IgD-negative memory B cell (primary cell): ENCODE measurements at regions not wholly inside any gene's neighbourhood (a gene's known extent, or its start where the extent isn't known, plus 50 kb on each side); places are given as distances from the start of the nearest gene placed in this dataset.

Experiments
- H3K27ac Mint-ChIP-seq, 3 donors: one replicate each; pipeline ENCODE4 v1.8.0; 2020 to 2022; ENCODE audit warnings: mild to moderate bottlenecking in 3 of 3, mixed read lengths in 3 of 3, moderate library complexity in 1 of 3
- H3K27me3 Mint-ChIP-seq: one replicate; pipeline ENCODE4 v1.8.0; 2021; ENCODE audit warnings: mixed read lengths
- H3K36me3 Mint-ChIP-seq: one replicate; pipeline ENCODE4 v1.8.0; 2020; ENCODE audit warnings: mild to moderate bottlenecking, mixed read lengths
- H3K4me1 Mint-ChIP-seq, 3 donors: one replicate each; pipeline ENCODE4 v1.8.0; 2020 to 2022; ENCODE audit warnings: mixed read lengths in 3 of 3, mild to moderate bottlenecking in 1 of 3
- H3K4me3 Mint-ChIP-seq, 4 donors: one replicate each; pipeline ENCODE4 v1.8.0; 2020 to 2022; ENCODE audit warnings: mild to moderate bottlenecking in 4 of 4, mixed read lengths in 4 of 4, moderate library complexity in 3 of 4
- H3K9me3 Mint-ChIP-seq, 3 donors: one replicate each; pipeline ENCODE4 v1.8.0; 2020 to 2021; ENCODE audit warnings: mixed read lengths in 3 of 3, mild to moderate bottlenecking in 1 of 3

DNA sequence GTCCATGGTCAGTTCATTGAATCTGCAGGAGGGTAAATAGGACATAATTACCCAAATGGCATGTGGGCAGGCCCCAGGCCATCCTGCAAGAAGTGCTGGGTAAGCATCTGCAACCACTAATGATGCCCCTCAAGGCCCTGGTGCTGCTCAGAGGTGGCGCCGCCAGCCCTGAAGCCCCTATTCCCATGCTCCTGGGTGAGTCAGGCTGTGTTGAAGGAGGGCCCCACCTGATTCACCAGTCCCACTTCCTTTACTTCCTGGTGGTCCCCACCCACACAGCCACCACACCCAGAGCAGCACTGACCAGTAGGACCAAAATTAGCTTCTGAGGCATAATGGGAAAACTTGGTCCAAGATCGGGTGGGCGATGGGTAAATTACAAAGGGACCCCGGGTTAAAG, 120.4 kb upstream of the SPRY4 start:
- Mint-ChIP-seq H3K4me1 (peaks cover 0 to 2% (median 0%) of the 10 kb centered on the region in 3 donors), H3K27ac (no peak overlapping the region), H3K27me3 (peaks cover 6% of the 10 kb centered on the region), H3K36me3 (no peaks in the 10 kb centered on the region), H3K9me3 (peaks cover 0 to 9% (median 1%) of the 10 kb centered on the region in 3 donors), H3K4me3 (no peak overlapping the region)

- Mint-ChIP-seq H3K4me3 (no peak overlapping the region), H3K27ac (no peak overlapping the region), H3K36me3 (peaks cover 2% of the 10 kb centered on the region), H3K4me1 (peaks cover 0 to 8% (median 2%) of the 10 kb centered on the region in 3 donors), H3K27me3 (peaks cover 14% of the 10 kb centered on the region), H3K9me3 (no peaks in the 10 kb centered on the region)
These were observed 116.8 kb upstream of the SPRY4 start for GRCh38 chr5:142441616-142442015.

DNA sequence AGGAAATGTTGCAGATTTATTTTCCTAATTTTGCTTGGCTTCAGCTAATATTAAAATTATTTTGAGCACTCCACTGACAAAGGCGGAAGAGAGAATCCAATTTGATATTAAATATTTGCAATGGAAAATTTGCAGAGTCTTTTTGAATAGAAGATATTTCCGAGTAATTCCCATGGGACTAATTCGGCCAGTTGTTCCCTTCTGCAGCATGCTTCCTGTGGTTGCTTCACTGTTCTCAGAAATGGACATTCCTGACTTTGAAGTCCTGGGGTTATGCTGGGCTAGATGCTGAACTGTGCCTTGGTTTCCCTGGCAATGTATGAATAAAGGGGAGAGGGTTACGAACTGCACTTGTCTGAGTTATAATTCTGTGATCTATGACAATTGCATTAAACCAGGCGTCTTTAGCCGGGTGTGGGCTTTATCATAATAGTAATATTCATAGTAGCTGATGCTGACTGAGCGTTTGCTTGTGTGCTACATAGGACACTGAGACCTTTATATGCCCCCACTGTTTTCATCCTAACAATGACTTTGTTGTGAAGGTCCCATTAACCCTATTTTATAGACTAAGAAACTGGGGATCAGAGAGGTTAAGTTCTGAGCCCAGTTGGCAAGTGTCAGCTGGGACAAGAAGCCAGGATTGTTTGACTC, 114.5 kb upstream of the SPRY4 start:
- Mint-ChIP-seq H3K4me1 (peaks cover 0 to 8% (median 2%) of the 10 kb centered on the region in 3 donors), H3K36me3 (peaks cover 2% of the 10 kb centered on the region), H3K27me3 (peaks cover 14% of the 10 kb centered on the region), H3K4me3 (no peak overlapping the region), H3K9me3 (no peaks in the 10 kb centered on the region), H3K27ac (no peak overlapping the region)

DNA sequence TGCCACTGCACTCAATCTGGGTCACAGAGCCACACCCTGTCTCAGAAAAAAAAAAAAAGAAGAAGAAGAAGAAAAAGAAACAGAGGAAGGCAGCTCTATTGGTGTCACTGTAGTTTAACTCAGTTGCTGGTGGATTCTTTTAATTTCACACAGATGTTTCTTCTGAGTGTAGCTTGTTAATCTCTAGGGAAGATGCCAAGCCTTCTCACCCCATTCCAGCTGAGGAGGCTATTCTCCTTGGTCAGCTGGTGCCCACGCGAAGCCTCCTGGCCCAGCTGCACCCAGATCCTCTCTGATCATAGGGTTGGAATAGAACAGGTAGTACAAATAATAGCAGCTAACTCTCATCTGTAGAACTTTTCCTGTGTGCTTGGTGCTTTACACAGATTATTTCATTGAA, 113.8 kb upstream of the SPRY4 start:
- no peak overlapping the region for H3K27ac Mint-ChIP-seq
- peaks cover 14% of the 10 kb centered on the region for H3K27me3 Mint-ChIP-seq
- H3K36me3 Mint-ChIP-seq: peaks cover 2% of the 10 kb centered on the region
- H3K9me3 Mint-ChIP-seq: no peaks in the 10 kb centered on the region
- H3K4me1 Mint-ChIP-seq: peaks cover 0 to 8% (median 2%) of the 10 kb centered on the region in 3 donors
- no peak overlapping the region for H3K4me3 Mint-ChIP-seq

- Mint-ChIP-seq H3K36me3 (peaks cover 2% of the 10 kb centered on the region), H3K4me1 (peaks cover 3 to 14% (median 8%) of the 10 kb centered on the region in 3 donors), H3K9me3 (no peaks in the 10 kb centered on the region), H3K4me3 (no peak overlapping the region), H3K27me3 (peaks cover 18% of the 10 kb centered on the region), H3K27ac (no peak overlapping the region)
These were observed 112.7 kb upstream of the SPRY4 start for GRCh38 chr5:142437563-142437962.

DNA sequence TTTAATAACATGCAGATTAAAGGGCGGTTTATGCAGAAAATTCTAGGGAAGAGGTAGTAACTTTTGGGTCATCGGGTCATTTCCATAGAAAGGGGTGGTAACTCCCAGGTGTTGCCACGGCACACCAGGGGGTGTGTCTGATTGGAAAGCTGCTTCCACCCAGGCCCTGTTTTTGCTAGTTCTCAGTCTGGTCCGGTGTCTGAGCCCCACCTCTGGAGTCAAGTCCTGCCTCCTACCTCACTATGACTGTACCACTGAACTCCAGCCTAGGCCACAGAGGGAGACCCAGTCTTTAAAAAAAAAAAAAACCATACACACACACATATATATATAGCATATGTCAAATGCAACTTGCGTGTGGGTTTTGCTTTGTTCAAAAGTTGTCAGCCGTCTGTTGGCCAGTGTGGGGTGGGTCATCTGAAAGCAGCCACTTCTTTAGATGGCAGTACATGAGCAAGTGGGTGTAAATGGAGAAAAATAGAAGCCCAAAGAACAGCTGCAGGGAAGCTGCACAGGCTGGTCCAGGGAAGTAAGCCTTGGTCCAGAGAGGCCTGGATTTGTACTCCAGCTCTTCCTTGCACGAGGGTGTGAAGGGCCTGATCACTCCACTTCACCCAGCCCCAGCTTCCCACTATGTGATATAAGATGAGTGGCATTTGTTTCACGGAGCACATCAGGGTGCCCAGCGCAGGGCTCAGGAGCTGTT, 110.7 kb upstream of the SPRY4 start:
- Mint-ChIP-seq H3K9me3 (no peaks in the 10 kb centered on the region), H3K36me3 (peaks cover 2% of the 10 kb centered on the region), H3K27me3 (peaks cover 23% of the 10 kb centered on the region), H3K4me3 (no peak overlapping the region), H3K4me1 (peaks cover 3 to 17% (median 8%) of the 10 kb centered on the region in 3 donors), H3K27ac (no peak overlapping the region)

DNA sequence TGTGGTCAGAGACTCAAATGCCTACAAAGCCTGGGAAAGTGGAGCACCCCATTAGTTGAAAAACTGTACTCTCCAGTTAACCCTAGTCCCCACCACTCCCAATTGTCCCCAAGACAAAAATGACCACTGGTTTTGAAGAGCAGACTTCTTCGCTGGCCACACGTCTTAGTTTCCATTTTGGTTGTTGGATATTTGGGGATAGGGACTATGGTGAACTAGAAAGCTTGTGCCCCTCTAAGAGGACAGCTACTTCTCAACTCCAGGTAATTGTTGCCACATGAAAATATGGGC, 109.4 kb upstream of the SPRY4 start:
- no peak overlapping the region for H3K4me3 Mint-ChIP-seq

DNA sequence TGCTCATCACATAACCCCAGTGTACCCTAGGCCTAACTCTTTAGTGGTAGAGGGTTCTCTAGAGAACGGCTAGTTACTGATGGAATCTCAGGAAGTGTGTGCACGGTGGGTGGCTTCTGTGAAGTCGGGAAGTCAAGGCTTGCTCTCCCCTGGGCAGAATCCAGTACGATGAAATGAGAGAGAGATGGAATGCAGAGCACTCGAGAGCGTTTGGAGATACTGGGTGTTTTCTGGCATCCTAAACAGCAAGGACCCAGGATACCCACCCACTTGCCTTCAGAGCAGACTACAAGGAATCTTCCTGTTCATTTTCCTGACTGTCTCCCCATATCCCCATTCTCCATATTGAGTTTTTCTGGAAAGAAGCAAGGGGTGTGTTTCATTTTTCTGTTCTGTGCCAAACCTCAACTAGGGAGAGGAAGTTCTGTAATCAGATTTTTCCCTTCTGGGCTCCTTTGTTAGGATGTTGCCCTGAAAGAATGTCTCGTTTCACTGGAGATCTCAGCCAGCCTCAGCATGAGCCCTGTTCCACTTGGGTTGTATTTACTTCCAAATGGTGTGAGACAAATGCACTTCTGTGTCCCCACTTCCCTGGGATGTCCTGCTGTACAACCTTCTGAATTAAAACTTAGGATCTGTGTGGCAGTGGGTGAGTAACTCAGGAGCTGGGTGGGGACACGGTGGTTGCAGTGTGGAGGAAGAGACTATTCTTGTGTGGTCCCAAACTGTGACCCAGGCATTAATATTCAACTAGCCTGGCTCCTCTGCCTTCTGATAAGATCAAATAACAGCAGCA, 108.9 kb upstream of the SPRY4 start:
- peaks cover 2% of the 10 kb centered on the region for H3K36me3 Mint-ChIP-seq
- no peak overlapping the region for H3K4me3 Mint-ChIP-seq
- H3K9me3 Mint-ChIP-seq: no peaks in the 10 kb centered on the region
- no peak overlapping the region for H3K27ac Mint-ChIP-seq
- H3K27me3 Mint-ChIP-seq: peaks cover 18% of the 10 kb centered on the region
- H3K4me1 Mint-ChIP-seq: peaks cover 3 to 9% (median 8%) of the 10 kb centered on the region in 3 donors

More for the DNA sequence above, 109.4 kb upstream of the SPRY4 start:
- Mint-ChIP-seq H3K36me3 (peaks cover 2% of the 10 kb centered on the region), H3K4me1 (peaks cover 3 to 13% (median 8%) of the 10 kb centered on the region in 3 donors), H3K27ac (no peak overlapping the region), H3K27me3 (peaks cover 18% of the 10 kb centered on the region), H3K9me3 (no peaks in the 10 kb centered on the region)

DNA sequence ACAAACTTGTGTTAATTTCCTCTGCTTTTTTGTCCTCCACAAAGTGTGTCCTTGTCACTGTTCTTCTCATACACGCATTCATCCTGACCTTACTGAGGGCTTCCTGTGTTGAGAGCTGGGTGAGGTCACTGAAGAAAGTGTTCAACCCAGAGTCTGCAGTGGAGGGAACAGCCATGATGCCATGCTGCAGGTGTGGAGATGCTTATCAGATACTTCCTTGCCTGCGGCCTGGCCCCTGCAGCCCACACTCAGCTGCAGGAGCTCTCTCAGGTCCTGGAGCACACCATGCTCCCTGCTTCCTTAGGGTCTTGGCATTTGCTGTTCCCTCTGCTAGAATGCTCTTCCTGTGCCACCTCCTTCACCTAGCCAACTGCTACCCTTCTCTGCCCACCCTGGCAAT, 108.1 kb upstream of the SPRY4 start:
- H3K36me3 Mint-ChIP-seq: peaks cover under 1% of the 10 kb centered on the region
- H3K4me1 Mint-ChIP-seq: peaks cover 3 to 9% (median 8%) of the 10 kb centered on the region in 3 donors
- no peak overlapping the region for H3K4me3 Mint-ChIP-seq
- H3K27me3 Mint-ChIP-seq: peaks cover 17% of the 10 kb centered on the region
- no peaks in the 10 kb centered on the region for H3K9me3 Mint-ChIP-seq
- H3K27ac Mint-ChIP-seq: no peak overlapping the region

- Mint-ChIP-seq H3K36me3 (no peaks in the 10 kb centered on the region), H3K4me1 (peaks cover 3 to 9% (median 8%) of the 10 kb centered on the region in 3 donors), H3K9me3 (no peaks in the 10 kb centered on the region), H3K27me3 (peaks cover 16% of the 10 kb centered on the region), H3K4me3 (no peak overlapping the region), H3K27ac (no peak overlapping the region)
These were observed 107.6 kb upstream of the SPRY4 start for GRCh38 chr5:142432369-142432863.

- Mint-ChIP-seq H3K36me3 (peaks cover 2% of the 10 kb centered on the region), H3K9me3 (peaks cover 0 to 1% (median 0%) of the 10 kb centered on the region in 3 donors), H3K27ac (no peak overlapping the region), H3K27me3 (peaks cover 22% of the 10 kb centered on the region), H3K4me1 (peaks cover 4 to 9% (median 8%) of the 10 kb centered on the region in 3 donors), H3K4me3 (no peak overlapping the region)
These were observed 104.1 kb upstream of the SPRY4 start for GRCh38 chr5:142428773-142429473.

DNA sequence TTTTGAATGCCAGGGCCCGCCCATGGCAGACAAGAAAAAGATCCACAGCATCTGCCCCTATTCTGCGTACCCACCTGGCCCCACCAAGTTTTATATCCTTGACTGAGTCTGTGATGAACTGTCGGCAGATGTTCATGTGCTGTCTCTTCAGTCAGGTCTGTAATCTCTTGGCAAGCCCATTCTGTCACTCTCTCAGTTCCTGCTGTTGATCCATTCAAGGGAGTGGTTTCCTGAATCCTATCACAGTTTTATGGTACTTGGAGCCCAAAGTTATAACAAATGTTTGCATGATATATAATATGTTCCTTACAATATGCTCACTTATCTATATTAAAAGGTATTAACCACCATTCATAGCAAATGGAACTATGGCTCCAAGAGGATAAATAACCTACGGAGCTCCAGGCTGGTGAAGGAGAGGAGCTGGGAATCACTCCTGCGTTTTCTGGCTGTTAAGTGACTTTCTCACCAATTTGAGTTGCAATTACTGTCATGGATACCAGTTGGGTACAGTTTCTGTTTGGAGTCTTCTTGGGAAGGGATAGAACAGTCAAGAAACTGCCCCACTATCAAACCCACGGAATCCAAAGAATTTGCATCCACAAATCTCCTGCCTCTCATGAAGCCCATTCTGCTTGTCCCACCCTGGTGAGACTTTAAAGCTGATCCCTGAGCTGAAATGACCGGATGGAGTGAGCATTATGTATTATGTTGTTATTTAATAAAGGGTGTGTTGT, 103.4 kb upstream of the SPRY4 start:
- Mint-ChIP-seq H3K36me3 (peaks cover 2% of the 10 kb centered on the region), H3K4me1 (peaks cover 3 to 8% (median 6%) of the 10 kb centered on the region in 3 donors), H3K27ac (no peak overlapping the region), H3K27me3 (peaks cover 20% of the 10 kb centered on the region), H3K9me3 (peaks cover 0 to 1% (median 0%) of the 10 kb centered on the region in 3 donors), H3K4me3 (no peak overlapping the region)

DNA sequence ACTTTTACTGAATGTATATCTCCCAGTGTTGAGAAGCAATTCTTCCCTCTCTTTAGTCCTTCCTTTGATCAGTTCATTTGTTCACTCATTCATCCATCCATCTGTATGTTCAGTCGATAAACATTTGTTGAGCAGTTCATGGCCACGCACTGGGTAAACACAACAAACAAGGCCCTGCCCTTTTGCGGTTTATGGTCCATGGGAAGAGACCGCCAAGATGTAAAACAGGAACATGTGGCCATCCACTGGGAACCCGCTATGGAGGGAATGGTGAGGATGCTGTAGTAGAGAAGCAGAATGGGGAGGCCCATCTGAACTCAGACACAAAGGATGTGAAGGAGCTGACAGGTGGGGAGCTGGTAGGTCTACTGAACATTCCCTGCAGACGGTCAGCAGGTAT, 102.7 kb upstream of the SPRY4 start:
- Mint-ChIP-seq H3K4me3 (peak overlapping the region in 1 of 4 donors; percentile 39), H3K27ac (peak overlapping the region in 1 of 3 donors; percentile 21), H3K27me3 (peaks cover 16% of the 10 kb centered on the region), H3K36me3 (peaks cover 2% of the 10 kb centered on the region), H3K4me1 (peaks cover 0 to 3% (median 1%) of the 10 kb centered on the region in 3 donors), H3K9me3 (peaks cover 0 to 1% (median 0%) of the 10 kb centered on the region in 3 donors)

- Mint-ChIP-seq H3K27ac (no peak overlapping the region), H3K4me1 (peaks cover 0 to 1% (median 0%) of the 10 kb centered on the region in 3 donors), H3K27me3 (peaks cover 13% of the 10 kb centered on the region), H3K9me3 (peaks cover 0 to 1% (median 0%) of the 10 kb centered on the region in 3 donors), H3K4me3 (no peak overlapping the region), H3K36me3 (peaks cover 2% of the 10 kb centered on the region)
These were observed 102.2 kb upstream of the SPRY4 start for GRCh38 chr5:142427015-142427364.
